ENCODE measurements at regions not wholly inside any gene's neighbourhood (a gene's known extent, or its start where the extent isn't known, plus 50 kb on each side); places are given as distances from the start of the nearest gene placed in this dataset.

DNA sequence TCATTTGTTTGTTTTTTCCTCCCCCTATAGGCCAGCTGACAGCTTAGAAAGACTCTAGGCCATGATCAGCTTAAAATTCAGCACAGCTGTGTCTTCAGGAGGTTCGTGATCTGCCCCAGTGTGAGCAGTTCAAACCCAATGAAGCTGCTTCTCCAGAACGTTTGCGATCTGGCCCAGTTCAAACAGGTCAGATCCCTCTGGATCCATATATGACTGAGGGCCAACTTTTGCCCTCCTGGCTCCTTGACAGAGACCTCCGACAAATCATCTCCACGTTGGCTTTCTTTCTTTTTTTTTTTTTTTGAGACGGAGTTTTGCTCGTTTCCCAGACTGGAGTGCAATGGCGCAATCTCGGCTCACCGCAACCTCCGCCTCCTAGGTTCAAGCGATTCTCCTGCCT is 50.2 kb upstream of the ATF7IP2 start:
- no peak for TF ChIP-seq SUZ12 (IDR thresholded peaks at IDR 0.05)
- TF ChIP-seq FOXA1 (IDR thresholded peaks at IDR 0.05): no peak
- no peak for TF ChIP-seq BHLHE40 (IDR thresholded peaks at IDR 0.05; ENCODE audit: borderline replicate concordance)
- TF ChIP-seq ELF4 (IDR thresholded peaks at IDR 0.05): no peak
- no peak for TF ChIP-seq SP1 (IDR thresholded peaks at IDR 0.05)
- TF ChIP-seq ARNT (IDR thresholded peaks at IDR 0.05): no peak
- TF ChIP-seq HDGF (IDR thresholded peaks at IDR 0.05; ENCODE audit: borderline replicate concordance): no peak
- TF ChIP-seq NFRKB (IDR thresholded peaks at IDR 0.05): no peak
- TF ChIP-seq ZNF384 (IDR thresholded peaks at IDR 0.05): no peak
- no peak for TF ChIP-seq LEF1 (IDR thresholded peaks at IDR 0.05; ENCODE audit: borderline replicate concordance)
- TF ChIP-seq, protein P1, sequence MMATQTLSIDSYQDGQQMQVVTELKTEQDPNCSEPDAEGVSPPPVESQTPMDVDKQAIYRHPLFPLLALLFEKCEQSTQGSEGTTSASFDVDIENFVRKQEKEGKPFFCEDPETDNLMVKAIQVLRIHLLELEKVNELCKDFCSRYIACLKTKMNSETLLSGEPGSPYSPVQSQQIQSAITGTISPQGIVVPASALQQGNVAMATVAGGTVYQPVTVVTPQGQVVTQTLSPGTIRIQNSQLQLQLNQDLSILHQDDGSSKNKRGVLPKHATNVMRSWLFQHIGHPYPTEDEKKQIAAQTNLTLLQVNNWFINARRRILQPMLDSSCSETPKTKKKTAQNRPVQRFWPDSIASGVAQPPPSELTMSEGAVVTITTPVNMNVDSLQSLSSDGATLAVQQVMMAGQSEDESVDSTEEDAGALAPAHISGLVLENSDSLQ (IDR thresholded peaks at IDR 0.05): no peak
- TF ChIP-seq FOXK2 (IDR thresholded peaks at IDR 0.05): no peak
- no peak for TF ChIP-seq FOXM1 (IDR thresholded peaks at IDR 0.05; ENCODE audit: borderline replicate concordance)
